HEK293 (cell line): ENCODE measurements at regions not wholly inside any gene's neighbourhood (a gene's known extent, or its start where the extent isn't known, plus 50 kb on each side); places are given as distances from the start of the nearest gene placed in this dataset.

Experiments
- GLIS1 ChIP-seq: fragments of 450-650 bp; formaldehyde crosslinking; IDR thresholded peaks from 2 replicates; pipeline ENCODE4 v1.5.1; 2016; ENCODE audit warnings: missing biosample characterization, missing genetic modification characterization
- HIC1 ChIP-seq: fragments of 450-650 bp; formaldehyde crosslinking; IDR thresholded peaks from 2 replicates; pipeline ENCODE4 v1.5.1; 2016; ENCODE audit warnings: missing biosample characterization, missing genetic modification characterization
- IKZF3 ChIP-seq: fragments of 450-650 bp; IDR thresholded peaks from 2 replicates; pipeline ENCODE4 v1.5.0; 2018; ENCODE audit warnings: missing biosample characterization, mild to moderate bottlenecking, missing genetic modification characterization, moderate library complexity
- KLF10 ChIP-seq: fragments of 450-650 bp; IDR thresholded peaks from 2 replicates; pipeline ENCODE4 v1.5.1; 2018; ENCODE audit warnings: missing biosample characterization, mild to moderate bottlenecking, missing genetic modification characterization
- KLF7 ChIP-seq: fragments of 450-650 bp; formaldehyde crosslinking; IDR thresholded peaks from 2 replicates; pipeline ENCODE4 v1.5.1; 2016; ENCODE audit warnings: missing biosample characterization, missing genetic modification characterization, borderline replicate concordance
- MYNN ChIP-seq: fragments of 450-650 bp; formaldehyde crosslinking; IDR thresholded peaks from 2 replicates; pipeline ENCODE4 v1.5.1; 2016; ENCODE audit warnings: missing biosample characterization, missing genetic modification characterization, borderline replicate concordance
- PATZ1 ChIP-seq: fragments of 450-650 bp; formaldehyde crosslinking; IDR thresholded peaks from 2 replicates; pipeline ENCODE4 v1.5.1; 2016; ENCODE audit warnings: missing biosample characterization, missing genetic modification characterization
- SCRT1 ChIP-seq: fragments of 450-650 bp; formaldehyde crosslinking; IDR thresholded peaks from 2 replicates; pipeline ENCODE4 v1.5.1; 2016; ENCODE audit warnings: missing biosample characterization, missing genetic modification characterization, borderline replicate concordance
- TSHZ1 ChIP-seq: fragments of 450-650 bp; formaldehyde crosslinking; IDR thresholded peaks from 2 replicates; pipeline ENCODE4 v1.5.1; 2016; ENCODE audit warnings: missing biosample characterization, missing genetic modification characterization, borderline replicate concordance
- ZBTB7A ChIP-seq: fragments of 450-650 bp; formaldehyde crosslinking; IDR thresholded peaks from 2 replicates; pipeline ENCODE4 v1.5.1; 2016; ENCODE audit warnings: low read depth, missing biosample characterization, missing genetic modification characterization
- ZNF169 ChIP-seq: fragments of 450-650 bp; formaldehyde crosslinking; IDR thresholded peaks from 2 replicates; pipeline ENCODE4 v1.5.1; 2016; ENCODE audit warnings: missing biosample characterization, missing genetic modification characterization
- ZNF184 ChIP-seq: fragments of 450-650 bp; IDR thresholded peaks from 2 replicates; pipeline ENCODE4 v1.5.1; 2018; ENCODE audit warnings: missing biosample characterization, mild to moderate bottlenecking, missing genetic modification characterization
- ZNF221 ChIP-seq: fragments of 450-650 bp; formaldehyde crosslinking; IDR thresholded peaks from 2 replicates; pipeline ENCODE4 v1.5.1; 2017; ENCODE audit warnings: missing biosample characterization, missing genetic modification characterization, borderline replicate concordance
- ZNF37A ChIP-seq: fragments of 450-650 bp; IDR thresholded peaks from 2 replicates; pipeline ENCODE4 v1.5.1; 2018; ENCODE audit warnings: missing biosample characterization, missing genetic modification characterization
- ZNF404 ChIP-seq: fragments of 450-650 bp; formaldehyde crosslinking; IDR thresholded peaks from 2 replicates; pipeline ENCODE4 v1.5.1; 2017; ENCODE audit warnings: missing biosample characterization, missing genetic modification characterization
- ZNF426 ChIP-seq: fragments of 450-650 bp; formaldehyde crosslinking; IDR thresholded peaks from 2 replicates; pipeline ENCODE4 v1.5.1; 2017; ENCODE audit warnings: missing biosample characterization, missing genetic modification characterization, mild to moderate bottlenecking, inconsistent platforms, moderate library complexity
- ZNF433 ChIP-seq: fragments of 450-650 bp; formaldehyde crosslinking; IDR thresholded peaks from 2 replicates; pipeline ENCODE4 v1.5.1; 2016; ENCODE audit warnings: missing biosample characterization, missing genetic modification characterization, low read depth
- ZNF677 ChIP-seq: fragments of 450-650 bp; IDR thresholded peaks from 2 replicates; pipeline ENCODE4 v1.5.0; 2018; ENCODE audit warnings: missing biosample characterization, mild to moderate bottlenecking, missing genetic modification characterization, moderate library complexity
- ZNF76 ChIP-seq: fragments of 450-650 bp; formaldehyde crosslinking; IDR thresholded peaks from 2 replicates; pipeline ENCODE4; 2016; ENCODE audit warnings: low read depth, missing biosample characterization, missing genetic modification characterization, borderline replicate concordance
- ZNF768 ChIP-seq: fragments of 450-650 bp; formaldehyde crosslinking; IDR thresholded peaks from 2 replicates; pipeline ENCODE4 v1.5.1; 2018; ENCODE audit warnings: missing biosample characterization, mild to moderate bottlenecking, missing genetic modification characterization
- ZNF792 ChIP-seq: fragments of 450-650 bp; formaldehyde crosslinking; IDR thresholded peaks from 2 replicates; pipeline ENCODE4 v1.5.1; 2016; ENCODE audit warnings: missing biosample characterization, missing genetic modification characterization
- ZXDB ChIP-seq: fragments of 450-650 bp; formaldehyde crosslinking; IDR thresholded peaks from 2 replicates; pipeline ENCODE4 v1.5.1; 2016; ENCODE audit warnings: missing biosample characterization, missing genetic modification characterization
- TF ChIP-seq, protein P1 (sequence below): fragments of 450-650 bp; formaldehyde crosslinking; optimal IDR thresholded peaks from 2 replicates; pipeline ENCODE3; 2016; ENCODE audit warnings: missing biosample characterization, mild to moderate bottlenecking, missing genetic modification characterization
- TF ChIP-seq, protein P2 (sequence below): fragments of 450-650 bp; formaldehyde crosslinking; IDR thresholded peaks from 2 replicates; pipeline ENCODE4 v1.5.1; 2016; ENCODE audit warnings: missing biosample characterization, missing genetic modification characterization
- TF ChIP-seq, protein P3 (sequence below): fragments of 450-650 bp; IDR thresholded peaks from 2 replicates; pipeline ENCODE4 v1.5.1; 2018; ENCODE audit warnings: missing biosample characterization, missing genetic modification characterization

- TF ChIP-seq, protein P1, sequence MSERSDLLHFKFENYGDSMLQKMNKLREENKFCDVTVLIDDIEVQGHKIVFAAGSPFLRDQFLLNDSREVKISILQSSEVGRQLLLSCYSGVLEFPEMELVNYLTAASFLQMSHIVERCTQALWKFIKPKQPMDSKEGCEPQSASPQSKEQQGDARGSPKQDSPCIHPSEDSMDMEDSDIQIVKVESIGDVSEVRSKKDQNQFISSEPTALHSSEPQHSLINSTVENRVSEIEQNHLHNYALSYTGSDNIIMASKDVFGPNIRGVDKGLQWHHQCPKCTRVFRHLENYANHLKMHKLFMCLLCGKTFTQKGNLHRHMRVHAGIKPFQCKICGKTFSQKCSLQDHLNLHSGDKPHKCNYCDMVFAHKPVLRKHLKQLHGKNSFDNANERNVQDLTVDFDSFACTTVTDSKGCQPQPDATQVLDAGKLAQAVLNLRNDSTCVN (tag by site-specific recombination): peak; percentile 84
- TF ChIP-seq ZNF37A (tag by site-specific recombination) (peak; percentile 72; the same call in 1 of the 2 replicates), ZNF169 (tag by site-specific recombination) (no peak), ZBTB7A (peak; percentile 33; the same call in 1 of the 2 replicates), TSHZ1 (peak; percentile 45; the same call in 1 of the 2 replicates), ZNF768 (tag by site-specific recombination) (no peak), ZNF433 (tag by site-specific recombination) (no peak), IKZF3 (tag by site-specific recombination) (0 out of 2 replicates have a peak, but pooled peaks have one; percentile 24), KLF7 (tag by site-specific recombination) (peak; percentile 61; the same call in 1 of the 2 replicates), ZNF677 (tag by site-specific recombination) (peak; percentile 84), HIC1 (peak; percentile 100), MYNN (no peak), SCRT1 (tag by site-specific recombination) (no peak), GLIS1 (tag by site-specific recombination) (peak; percentile 72), PATZ1 (peak; percentile 63), KLF10 (tag by site-specific recombination) (peak; percentile 76; the same call in 1 of the 2 replicates), ZNF792 (tag by site-specific recombination) (no peak), ZNF221 (tag by site-specific recombination) (peak; percentile 96; the same call in 1 of the 2 replicates), ZNF426 (no peak), ZNF404 (tag by site-specific recombination) (no peak), ZXDB (tag by site-specific recombination) (peak; percentile 44), ZNF76 (tag by site-specific recombination) (peak; percentile 67; the same call in 1 of the 2 replicates), ZNF184 (tag by site-specific recombination) (peak; percentile 92; the same call in 1 of the 2 replicates)
- TF ChIP-seq, protein P2, sequence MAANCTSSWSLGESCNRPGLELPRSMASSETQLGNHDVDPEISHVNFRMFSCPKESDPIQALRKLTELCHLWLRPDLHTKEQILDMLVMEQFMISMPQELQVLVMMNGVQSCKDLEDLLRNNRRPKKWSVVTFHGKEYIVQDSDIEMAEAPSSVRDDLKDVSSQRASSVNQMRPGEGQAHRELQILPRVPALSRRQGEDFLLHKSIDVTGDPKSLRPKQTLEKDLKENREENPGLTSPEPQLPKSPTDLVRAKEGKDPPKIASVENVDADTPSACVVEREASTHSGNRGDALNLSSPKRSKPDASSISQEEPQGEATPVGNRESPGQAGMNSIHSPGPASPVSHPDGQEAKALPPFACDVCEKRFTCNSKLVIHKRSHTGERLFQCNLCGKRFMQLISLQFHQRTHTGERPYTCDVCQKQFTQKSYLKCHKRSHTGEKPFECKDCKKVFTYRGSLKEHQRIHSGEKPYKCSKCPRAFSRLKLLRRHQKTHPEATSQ: 0 out of 2 replicates have a peak, but pooled peaks have one; percentile 84
- TF ChIP-seq, protein P3, sequence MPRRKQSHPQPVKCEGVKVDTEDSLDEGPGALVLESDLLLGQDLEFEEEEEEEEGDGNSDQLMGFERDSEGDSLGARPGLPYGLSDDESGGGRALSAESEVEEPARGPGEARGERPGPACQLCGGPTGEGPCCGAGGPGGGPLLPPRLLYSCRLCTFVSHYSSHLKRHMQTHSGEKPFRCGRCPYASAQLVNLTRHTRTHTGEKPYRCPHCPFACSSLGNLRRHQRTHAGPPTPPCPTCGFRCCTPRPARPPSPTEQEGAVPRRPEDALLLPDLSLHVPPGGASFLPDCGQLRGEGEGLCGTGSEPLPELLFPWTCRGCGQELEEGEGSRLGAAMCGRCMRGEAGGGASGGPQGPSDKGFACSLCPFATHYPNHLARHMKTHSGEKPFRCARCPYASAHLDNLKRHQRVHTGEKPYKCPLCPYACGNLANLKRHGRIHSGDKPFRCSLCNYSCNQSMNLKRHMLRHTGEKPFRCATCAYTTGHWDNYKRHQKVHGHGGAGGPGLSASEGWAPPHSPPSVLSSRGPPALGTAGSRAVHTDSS (tag by site-specific recombination): peak; percentile 18; the same call in 1 of the 2 replicates
Observed at GRCh38 chr22:46053563-46054090, 76.7 kb upstream of the WNT7B start (continued).
